ENCODE measurements at regions not wholly inside any gene's neighbourhood (a gene's known extent, or its start where the extent isn't known, plus 50 kb on each side); places are given as distances from the start of the nearest gene placed in this dataset.

- Histone ChIP-seq H3K9ac (ENCODE audit: low read length) (no peak overlapping the region), H3K9me2 (replicated peaks; ENCODE audit: insufficient read depth, low read length) (no peaks in the 10 kb centered on the region), H3K9me3 (replicated peaks; ENCODE audit: insufficient read depth, low read length) (no peaks in the 10 kb centered on the region), H3K36me3 (replicated peaks; ENCODE audit: insufficient read depth, low read length) (no peaks in the 10 kb centered on the region), H4K20me1 (ENCODE audit: insufficient read depth, low read length) (no peaks in the 10 kb centered on the region), H3K4me3 (ENCODE audit: low read length) (no peak overlapping the region), H3F3A (ENCODE audit: insufficient read depth, low read length) (no peaks in the 10 kb centered on the region; the same call in 1 of the 2 replicates), H2AFZ (ENCODE audit: low read length) (no peak overlapping the region), H3K27ac (ENCODE audit: low read length) (no peak overlapping the region), H3K4me2 (ENCODE audit: low read depth, low read length) (no peak overlapping the region), H3K79me2 (ENCODE audit: low read length) (no peaks in the 10 kb centered on the region), H3K4me1 (ENCODE audit: low read length) (peaks cover 12% of the 10 kb centered on the region; the same call in 1 of the 2 replicates), H3K27me3 (replicated peaks; ENCODE audit: insufficient read depth, low read length) (no peaks in the 10 kb centered on the region)
- DNase-seq = no peak
- TF ChIP-seq EZH2 (optimal IDR thresholded peaks at IDR 0.05; ENCODE audit: low read depth, low read length) (no peak), CTCF (IDR thresholded peaks at IDR 0.05; ENCODE audit: low read length) (no peak), EZH2phosphoT487 (IDR thresholded peaks at IDR 0.05; ENCODE audit: low read length) (no peak)
Measured at GRCh38 chr11:110903378-110903777, 191.1 kb upstream of the ARHGAP20 start.

GRCh38 chr11:110901441-110901840 is 189.2 kb upstream of the ARHGAP20 start:
- H3K9me2 ChIP-seq (replicated peaks; ENCODE audit: insufficient read depth, low read length) = no peaks in the 10 kb centered on the region
- H3K27ac ChIP-seq (ENCODE audit: low read length) = no peak overlapping the region
- no peak overlapping the region for H3K4me2 ChIP-seq (ENCODE audit: low read depth, low read length)
- no peaks in the 10 kb centered on the region for H3K4me1 ChIP-seq (ENCODE audit: low read length)
- H3K36me3 ChIP-seq (replicated peaks; ENCODE audit: insufficient read depth, low read length) = no peaks in the 10 kb centered on the region
- H4K20me1 ChIP-seq (ENCODE audit: insufficient read depth, low read length) = no peaks in the 10 kb centered on the region; the same call in 1 of the 2 replicates
- no peak for DNase-seq
- H3F3A ChIP-seq (ENCODE audit: insufficient read depth, low read length) = no peaks in the 10 kb centered on the region
- no peak overlapping the region for H2AFZ ChIP-seq (ENCODE audit: low read length)
- no peak overlapping the region for H3K9ac ChIP-seq (ENCODE audit: low read length)
- no peak overlapping the region for H3K4me3 ChIP-seq (ENCODE audit: low read length)
- no peaks in the 10 kb centered on the region for H3K9me3 ChIP-seq (replicated peaks; ENCODE audit: insufficient read depth, low read length)
- H3K27me3 ChIP-seq (replicated peaks; ENCODE audit: insufficient read depth, low read length) = no peaks in the 10 kb centered on the region
- no peaks in the 10 kb centered on the region for H3K79me2 ChIP-seq (ENCODE audit: low read length)
- no peak for TF ChIP-seq CTCF (IDR thresholded peaks at IDR 0.05; ENCODE audit: low read length)
- TF ChIP-seq EZH2phosphoT487 (IDR thresholded peaks at IDR 0.05; ENCODE audit: low read length) = no peak
- TF ChIP-seq EZH2 (optimal IDR thresholded peaks at IDR 0.05; ENCODE audit: low read depth, low read length) = no peak

GRCh38 chr11:110900426-110900825 is 188.2 kb upstream of the ARHGAP20 start:
- H3K4me3 ChIP-seq (ENCODE audit: low read length) = no peak overlapping the region
- no peak overlapping the region for H3K4me2 ChIP-seq (ENCODE audit: low read depth, low read length)
- no peak for DNase-seq
- H3K9me3 ChIP-seq (replicated peaks; ENCODE audit: insufficient read depth, low read length) = no peaks in the 10 kb centered on the region
- no peaks in the 10 kb centered on the region for H3K4me1 ChIP-seq (ENCODE audit: low read length)
- H3K27ac ChIP-seq (ENCODE audit: low read length) = no peak overlapping the region
- TF ChIP-seq EZH2 (optimal IDR thresholded peaks at IDR 0.05; ENCODE audit: low read depth, low read length) (no peak), CTCF (IDR thresholded peaks at IDR 0.05; ENCODE audit: low read length) (no peak), EZH2phosphoT487 (IDR thresholded peaks at IDR 0.05; ENCODE audit: low read length) (no peak)
- H3K9me2 ChIP-seq (replicated peaks; ENCODE audit: insufficient read depth, low read length) = no peaks in the 10 kb centered on the region
- H3K27me3 ChIP-seq (replicated peaks; ENCODE audit: insufficient read depth, low read length) = no peaks in the 10 kb centered on the region
- no peak overlapping the region for H3K9ac ChIP-seq (ENCODE audit: low read length)
- no peaks in the 10 kb centered on the region for H3F3A ChIP-seq (ENCODE audit: insufficient read depth, low read length)
- no peaks in the 10 kb centered on the region; the same call in 1 of the 2 replicates for H4K20me1 ChIP-seq (ENCODE audit: insufficient read depth, low read length)
- H2AFZ ChIP-seq (ENCODE audit: low read length) = no peak overlapping the region
- H3K36me3 ChIP-seq (replicated peaks; ENCODE audit: insufficient read depth, low read length) = no peaks in the 10 kb centered on the region
- no peaks in the 10 kb centered on the region for H3K79me2 ChIP-seq (ENCODE audit: low read length)

Measured in MM.1S (cell line).